ENCODE measurements at regions not wholly inside any gene's neighbourhood (a gene's known extent, or its start where the extent isn't known, plus 50 kb on each side); places are given as distances from the start of the nearest gene placed in this dataset.

GRCh38 chr12:126019385-126019784, 954.1 kb downstream of the AACS start:
- TF ChIP-seq CTCF (IDR thresholded peaks at IDR 0.05 in 8 of 11, conservative IDR thresholded peaks at IDR 0.05 in 3 of 11): no peak
- no peak for TF ChIP-seq POLR2AphosphoS5 (IDR thresholded peaks at IDR 0.05)
- no peak for TF ChIP-seq POLR2A (IDR thresholded peaks at IDR 0.05)
